C4-2B (cell line): ENCODE measurements at regions not wholly inside any gene's neighbourhood (a gene's known extent, or its start where the extent isn't known, plus 50 kb on each side); places are given as distances from the start of the nearest gene placed in this dataset.

Experiments used
- CTCF ChIP-seq: fragments of 450-650 bp; conservative IDR thresholded peaks from 2 replicates; pipeline ENCODE4 v1.5.1; 2017; ENCODE audit warnings: mild to moderate bottlenecking
- ZFX ChIP-seq: fragments of 450-650 bp; IDR thresholded peaks from 2 replicates; pipeline ENCODE4 v1.6.1; 2017

GRCh38 chr2:148568597-148568996, 76.0 kb upstream of the EPC2 start:
- TF ChIP-seq CTCF (no peak), ZFX (no peak)
